Neural cell (in vitro differentiated cells): ENCODE measurements at regions not wholly inside any gene's neighbourhood (a gene's known extent, or its start where the extent isn't known, plus 50 kb on each side); places are given as distances from the start of the nearest gene placed in this dataset.

Experiments
- EP300 ChIP-seq: fragments of 450-650 bp; conservative IDR thresholded peaks from 2 replicates; pipeline ENCODE4 v1.6.1; 2014; ENCODE audit warnings: antibody characterized with exemption, mild to moderate bottlenecking, moderate library complexity; ENCODE audit not compliant: poor library complexity, severe bottlenecking
- EZH2 ChIP-seq: fragments of 200-600, 300-800 bp; shearing (Covaris generic), sonication (generic); IDR thresholded peaks from 2 replicates; pipeline ENCODE4 v1.6.1; 2014; ENCODE audit warnings: antibody characterized with exemption, low read length, borderline replicate concordance, mild to moderate bottlenecking; ENCODE audit not compliant: insufficient read depth, poor library complexity, severe bottlenecking
- MXI1 ChIP-seq: fragments of 450-650 bp; conservative IDR thresholded peaks from 2 replicates; pipeline ENCODE4 v1.6.1; 2014; ENCODE audit warnings: antibody characterized with exemption, mild to moderate bottlenecking; ENCODE audit not compliant: poor library complexity, severe bottlenecking
- POLR2AphosphoS5 ChIP-seq: IDR thresholded peaks from 2 replicates; pipeline ENCODE4 v1.6.1; 2012
- RAD21 ChIP-seq: fragments of 450-650 bp; conservative IDR thresholded peaks from 2 replicates; pipeline ENCODE4 v1.6.1; 2014; ENCODE audit warnings: antibody characterized with exemption, mild to moderate bottlenecking, moderate library complexity
- SMC3 ChIP-seq: fragments of 450-650 bp; conservative IDR thresholded peaks from 2 replicates; pipeline ENCODE4 v1.6.1; 2014; ENCODE audit warnings: antibody characterized with exemption, mild to moderate bottlenecking, moderate library complexity; ENCODE audit not compliant: poor library complexity
- TAF1 ChIP-seq: IDR thresholded peaks from 2 replicates; pipeline ENCODE4 v1.6.1; 2012; ENCODE audit warnings: low read depth
- TF ChIP-seq, protein P1 (sequence below): fragments of 450-650 bp; IDR thresholded peaks from 2 replicates; pipeline ENCODE4 v1.5.1; 2014; ENCODE audit warnings: antibody characterized with exemption, mild to moderate bottlenecking, moderate library complexity; ENCODE audit not compliant: poor library complexity, severe bottlenecking
- TF ChIP-seq, protein P2 (sequence below): IDR thresholded peaks from 2 replicates; pipeline ENCODE4 v1.6.1; 2012; ENCODE audit warnings: borderline replicate concordance

DNA sequence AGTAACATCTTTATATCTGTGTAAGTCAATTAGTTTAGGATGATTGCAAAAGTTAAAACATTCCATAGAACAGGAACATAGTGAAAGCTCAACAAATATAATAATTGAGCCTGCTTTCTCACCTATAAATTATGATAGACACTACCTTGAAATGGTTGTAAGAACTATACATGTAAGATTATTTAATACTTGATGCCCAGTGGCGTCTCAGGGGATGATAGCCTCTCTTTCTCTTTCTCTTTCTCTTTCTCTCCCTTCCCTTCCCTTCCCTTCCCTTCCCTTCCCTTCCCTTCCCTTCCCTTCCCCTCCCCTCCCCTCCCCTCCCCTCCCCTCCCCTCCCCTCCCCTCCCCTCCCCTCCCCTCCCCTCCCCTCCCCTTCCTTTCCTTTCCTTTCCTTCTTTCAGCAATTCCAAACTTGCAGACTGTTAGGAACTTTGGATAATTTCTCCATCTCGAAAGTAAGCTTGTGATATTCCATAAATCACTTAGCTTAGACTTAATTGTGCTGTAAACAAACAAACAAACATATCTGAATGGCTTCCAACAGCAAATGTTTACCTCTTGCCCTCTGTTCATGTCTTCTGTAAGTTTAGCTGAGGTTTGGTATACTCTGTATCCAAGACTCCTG, 1102.7 kb downstream of the TSN start:
- no peak for TF ChIP-seq TAF1
- TF ChIP-seq, protein P1, sequence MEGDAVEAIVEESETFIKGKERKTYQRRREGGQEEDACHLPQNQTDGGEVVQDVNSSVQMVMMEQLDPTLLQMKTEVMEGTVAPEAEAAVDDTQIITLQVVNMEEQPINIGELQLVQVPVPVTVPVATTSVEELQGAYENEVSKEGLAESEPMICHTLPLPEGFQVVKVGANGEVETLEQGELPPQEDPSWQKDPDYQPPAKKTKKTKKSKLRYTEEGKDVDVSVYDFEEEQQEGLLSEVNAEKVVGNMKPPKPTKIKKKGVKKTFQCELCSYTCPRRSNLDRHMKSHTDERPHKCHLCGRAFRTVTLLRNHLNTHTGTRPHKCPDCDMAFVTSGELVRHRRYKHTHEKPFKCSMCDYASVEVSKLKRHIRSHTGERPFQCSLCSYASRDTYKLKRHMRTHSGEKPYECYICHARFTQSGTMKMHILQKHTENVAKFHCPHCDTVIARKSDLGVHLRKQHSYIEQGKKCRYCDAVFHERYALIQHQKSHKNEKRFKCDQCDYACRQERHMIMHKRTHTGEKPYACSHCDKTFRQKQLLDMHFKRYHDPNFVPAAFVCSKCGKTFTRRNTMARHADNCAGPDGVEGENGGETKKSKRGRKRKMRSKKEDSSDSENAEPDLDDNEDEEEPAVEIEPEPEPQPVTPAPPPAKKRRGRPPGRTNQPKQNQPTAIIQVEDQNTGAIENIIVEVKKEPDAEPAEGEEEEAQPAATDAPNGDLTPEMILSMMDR: no peak
- TF ChIP-seq EP300: no peak
- no peak for TF ChIP-seq POLR2AphosphoS5
- no peak for TF ChIP-seq MXI1
- TF ChIP-seq EZH2: no peak
- TF ChIP-seq, protein P2, sequence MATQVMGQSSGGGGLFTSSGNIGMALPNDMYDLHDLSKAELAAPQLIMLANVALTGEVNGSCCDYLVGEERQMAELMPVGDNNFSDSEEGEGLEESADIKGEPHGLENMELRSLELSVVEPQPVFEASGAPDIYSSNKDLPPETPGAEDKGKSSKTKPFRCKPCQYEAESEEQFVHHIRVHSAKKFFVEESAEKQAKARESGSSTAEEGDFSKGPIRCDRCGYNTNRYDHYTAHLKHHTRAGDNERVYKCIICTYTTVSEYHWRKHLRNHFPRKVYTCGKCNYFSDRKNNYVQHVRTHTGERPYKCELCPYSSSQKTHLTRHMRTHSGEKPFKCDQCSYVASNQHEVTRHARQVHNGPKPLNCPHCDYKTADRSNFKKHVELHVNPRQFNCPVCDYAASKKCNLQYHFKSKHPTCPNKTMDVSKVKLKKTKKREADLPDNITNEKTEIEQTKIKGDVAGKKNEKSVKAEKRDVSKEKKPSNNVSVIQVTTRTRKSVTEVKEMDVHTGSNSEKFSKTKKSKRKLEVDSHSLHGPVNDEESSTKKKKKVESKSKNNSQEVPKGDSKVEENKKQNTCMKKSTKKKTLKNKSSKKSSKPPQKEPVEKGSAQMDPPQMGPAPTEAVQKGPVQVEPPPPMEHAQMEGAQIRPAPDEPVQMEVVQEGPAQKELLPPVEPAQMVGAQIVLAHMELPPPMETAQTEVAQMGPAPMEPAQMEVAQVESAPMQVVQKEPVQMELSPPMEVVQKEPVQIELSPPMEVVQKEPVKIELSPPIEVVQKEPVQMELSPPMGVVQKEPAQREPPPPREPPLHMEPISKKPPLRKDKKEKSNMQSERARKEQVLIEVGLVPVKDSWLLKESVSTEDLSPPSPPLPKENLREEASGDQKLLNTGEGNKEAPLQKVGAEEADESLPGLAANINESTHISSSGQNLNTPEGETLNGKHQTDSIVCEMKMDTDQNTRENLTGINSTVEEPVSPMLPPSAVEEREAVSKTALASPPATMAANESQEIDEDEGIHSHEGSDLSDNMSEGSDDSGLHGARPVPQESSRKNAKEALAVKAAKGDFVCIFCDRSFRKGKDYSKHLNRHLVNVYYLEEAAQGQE: no peak
- no peak for TF ChIP-seq SMC3
- TF ChIP-seq RAD21: no peak
